BJ (cell line): ENCODE measurements at regions not wholly inside any gene's neighbourhood (a gene's known extent, or its start where the extent isn't known, plus 50 kb on each side); places are given as distances from the start of the nearest gene placed in this dataset.
"Not testable (repeated sequence)": the region's sequence is repeated elsewhere in the genome, so short reads cannot be mapped to it uniquely, and the experiment has no call there.

Experiments used
- CTCF ChIA-PET: fragments of 350-600 bp; formaldehyde crosslinking; extraction: SDS; loops from one replicate; lab custom pipeline; 2021; ENCODE audit warnings: antibody characterized with exemption, inconsistent platforms; lab: Yijun Ruan, JAX
- POLR2A ChIA-PET: fragments of 300-600 bp; sonication (Branson Sonifier 250); formaldehyde crosslinking; extraction: SDS; loops from one replicate; lab custom pipeline; 2021; ENCODE audit warnings: antibody characterized with exemption; lab: Charles Lee
- DNase-seq: peaks from one replicate; pipeline ENCODE4 v3.0.0-alpha.2; 2011; ENCODE audit warnings: low read depth
- H3K27me3 ChIP-seq: 2 replicates; pipeline ENCODE4 v1.6.0; 2011; ENCODE audit warnings: low read length; ENCODE audit not compliant: control insufficient read depth, insufficient read depth
- H3K36me3 ChIP-seq: 2 replicates; pipeline ENCODE4 v1.5.1; 2011; ENCODE audit warnings: low read length; ENCODE audit not compliant: control insufficient read depth, insufficient read depth
- H3K4me3 ChIP-seq: 2 replicates; pipeline ENCODE4 v1.5.1; 2011; ENCODE audit warnings: low read depth, mild to moderate bottlenecking, control low read depth, low read length
- CTCF ChIP-seq: IDR thresholded peaks from 2 replicates; pipeline ENCODE4 v1.5.1; 2011; ENCODE audit warnings: low read depth, mild to moderate bottlenecking, control low read depth, inconsistent platforms, low read length, moderate library complexity; ENCODE audit not compliant: insufficient read depth

GRCh38 chr1:104265163-104265562, 515.5 kb downstream of the AMY1C start:
- ChIA-PET POLR2A (no interaction called here), CTCF (no interaction called here)
- H3K36me3 ChIP-seq = no peaks in the 10 kb centered on the region
- no peak for DNase-seq
- H3K27me3 ChIP-seq = no peaks in the 10 kb centered on the region
- no peak overlapping the region for H3K4me3 ChIP-seq
- TF ChIP-seq CTCF = no peak

- Histone ChIP-seq H3K36me3 (no peaks in the 10 kb centered on the region), H3K4me3 (no peak overlapping the region), H3K27me3 (no peaks in the 10 kb centered on the region)
- CTCF ChIA-PET = no interaction called here
- TF ChIP-seq CTCF = no peak
- no peak for DNase-seq
- POLR2A ChIA-PET = no interaction called here
Observed at GRCh38 chr1:104266612-104267011, 516.9 kb downstream of the AMY1C start.

- DNase-seq, CTCF ChIA-PET, H3K36me3 ChIP-seq, H3K4me3 ChIP-seq, POLR2A ChIA-PET, H3K27me3 ChIP-seq: not testable (repeated sequence)
Observed at GRCh38 chr1:104288322-104288721, 538.6 kb downstream of the AMY1C start.

- TF ChIP-seq CTCF = no peak
- no peak for DNase-seq
- POLR2A ChIA-PET = no interaction called here
- Histone ChIP-seq H3K27me3 (no peaks in the 10 kb centered on the region), H3K36me3 (no peaks in the 10 kb centered on the region), H3K4me3 (no peak overlapping the region)
- CTCF ChIA-PET = no interaction called here
Observed at GRCh38 chr1:104291156-104291555, 541.5 kb downstream of the AMY1C start.

DNA sequence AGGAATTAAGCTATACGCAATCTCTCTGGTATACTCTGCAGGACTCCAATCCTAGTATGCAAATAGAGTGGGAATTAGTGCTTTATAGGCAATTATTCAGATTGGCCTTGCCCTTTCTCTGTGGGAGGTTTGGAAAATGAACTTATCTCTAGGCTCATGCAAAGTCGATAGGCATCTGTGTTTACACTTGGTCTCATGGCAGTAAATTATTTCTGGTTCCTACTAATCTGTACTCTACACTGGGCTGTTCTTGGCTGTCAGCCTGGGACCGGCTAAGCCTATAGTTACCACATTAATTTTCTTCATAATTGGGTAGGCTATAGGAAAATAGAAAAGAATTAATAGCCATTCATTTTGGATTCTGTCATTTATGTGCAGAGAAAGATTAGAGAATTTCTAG, 544.6 kb downstream of the AMY1C start:
- no peaks in the 10 kb centered on the region for H3K36me3 ChIP-seq
- no peak for DNase-seq
- no peak overlapping the region for H3K4me3 ChIP-seq
- ChIA-PET POLR2A (no interaction called here), CTCF (no interaction called here)
- no peaks in the 10 kb centered on the region for H3K27me3 ChIP-seq
- no peak for TF ChIP-seq CTCF

GRCh38 chr1:104295511-104295910, 545.8 kb downstream of the AMY1C start:
- no peaks in the 10 kb centered on the region for H3K27me3 ChIP-seq
- ChIA-PET POLR2A (no interaction called here), CTCF (no interaction called here)
- no peaks in the 10 kb centered on the region for H3K36me3 ChIP-seq
- no peak for TF ChIP-seq CTCF
- no peak for DNase-seq
- no peak overlapping the region for H3K4me3 ChIP-seq
